NCI-H1694 (cell line): ENCODE measurements at regions not wholly inside any gene's neighbourhood (a gene's known extent, or its start where the extent isn't known, plus 50 kb on each side); places are given as distances from the start of the nearest gene placed in this dataset.
"Not testable (repeated sequence)": the region's sequence is repeated elsewhere in the genome, so short reads cannot be mapped to it uniquely, and the experiment has no call there.

Experiments
- DNase-seq: peaks from one replicate; lab custom pipeline; 2025; lab: John Stamatoyannopoulos, UW

DNA sequence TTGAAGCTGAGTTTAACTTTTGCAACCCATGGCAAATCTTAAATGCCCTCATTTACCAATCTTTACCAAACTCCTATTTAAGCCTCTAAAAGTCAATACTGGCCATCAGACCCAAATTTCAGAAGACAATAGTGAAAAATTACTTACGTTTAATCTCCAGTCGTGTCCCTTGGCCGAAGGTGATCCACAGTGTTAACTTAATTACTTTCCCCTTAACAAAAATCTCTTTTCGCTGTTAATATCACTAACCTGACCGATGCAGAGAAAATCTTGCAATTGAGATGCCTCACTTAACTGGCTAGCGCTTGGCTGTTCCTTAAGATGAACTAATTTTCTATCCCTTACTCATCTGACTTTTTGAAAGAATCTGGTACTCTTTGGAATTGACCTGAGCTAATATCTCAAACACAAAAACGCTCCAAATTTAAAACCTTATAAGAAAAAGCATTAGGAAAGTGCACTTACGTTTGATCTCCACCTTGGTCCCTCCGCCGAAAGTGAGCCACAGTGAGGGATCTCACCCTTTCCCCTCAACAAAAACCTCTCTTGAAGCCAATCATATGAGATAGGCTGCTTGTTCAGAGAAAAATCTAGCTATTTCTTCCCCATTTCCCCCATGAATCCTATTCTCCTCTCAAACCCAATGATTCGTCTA is 169.1 kb downstream of the RPIA start:
- DNase-seq, result no peak

DNA sequence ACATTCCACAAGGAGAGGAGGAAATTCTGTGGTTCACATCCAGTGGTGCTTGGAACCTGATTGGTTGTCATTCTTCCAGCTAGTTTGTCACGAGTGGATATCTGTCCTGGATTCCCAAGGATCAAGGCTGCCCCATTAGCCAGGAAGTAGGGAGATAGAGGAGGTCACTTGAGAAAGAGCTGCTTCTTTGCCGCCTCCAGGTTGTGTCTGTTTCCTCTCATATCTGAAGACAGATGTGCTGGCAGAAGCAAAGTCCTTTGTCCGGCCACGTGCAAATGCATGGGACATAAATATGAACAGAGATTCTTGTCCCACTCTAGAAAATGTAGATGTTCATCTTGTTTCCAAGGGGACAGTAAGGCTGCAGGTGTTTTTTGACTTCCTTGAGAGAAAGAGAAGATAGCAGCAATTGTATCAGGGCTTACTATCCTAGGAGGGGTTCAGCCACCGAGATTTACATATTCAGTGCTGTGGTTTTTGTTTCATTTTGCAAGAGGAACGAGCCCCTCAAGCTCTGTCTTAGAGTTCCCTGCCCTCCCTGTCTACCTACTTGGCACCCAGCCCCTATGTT is 174.4 kb downstream of the RPIA start:
- DNase-seq, result no peak

DNA sequence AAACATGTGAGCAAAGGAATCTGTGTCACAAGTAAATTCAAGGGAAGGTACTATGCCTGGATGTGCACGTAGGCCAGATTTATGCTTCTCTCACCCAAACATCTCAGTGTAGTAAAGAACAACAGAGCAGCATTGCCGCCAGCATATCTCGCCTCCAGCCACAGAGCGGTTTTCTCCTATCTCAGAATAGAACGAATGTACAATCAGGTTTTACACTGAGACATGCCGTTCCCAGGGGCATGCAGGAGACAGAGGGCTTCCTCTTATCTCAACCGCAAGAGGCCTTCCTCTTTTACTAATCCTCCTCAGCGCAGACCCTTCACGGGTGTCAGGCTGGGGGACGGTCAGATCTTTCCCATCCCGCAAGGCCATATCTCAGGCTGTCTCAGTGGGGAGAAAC is 175.3 kb downstream of the RPIA start:
- DNase-seq, result no peak

DNA sequence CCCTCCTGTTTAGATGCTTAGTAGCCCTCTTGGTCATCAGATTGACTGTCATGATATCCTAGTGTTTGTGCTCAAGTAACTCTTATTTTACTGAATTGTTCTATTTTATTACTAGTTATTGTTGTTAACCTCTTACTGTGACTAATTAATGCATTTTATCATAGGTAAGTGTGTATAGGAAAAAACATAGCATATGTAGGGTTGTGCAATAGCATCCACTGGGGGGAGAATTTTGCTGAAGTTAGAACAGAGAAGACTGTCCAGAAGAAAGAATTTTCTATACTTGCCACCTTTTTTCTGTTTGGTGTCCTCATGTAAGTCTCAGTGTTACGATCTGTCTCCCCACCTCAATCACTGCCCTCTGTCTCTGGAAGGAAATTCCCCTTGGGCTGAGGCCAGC is 177.4 kb downstream of the RPIA start:
- no peak for DNase-seq

DNA sequence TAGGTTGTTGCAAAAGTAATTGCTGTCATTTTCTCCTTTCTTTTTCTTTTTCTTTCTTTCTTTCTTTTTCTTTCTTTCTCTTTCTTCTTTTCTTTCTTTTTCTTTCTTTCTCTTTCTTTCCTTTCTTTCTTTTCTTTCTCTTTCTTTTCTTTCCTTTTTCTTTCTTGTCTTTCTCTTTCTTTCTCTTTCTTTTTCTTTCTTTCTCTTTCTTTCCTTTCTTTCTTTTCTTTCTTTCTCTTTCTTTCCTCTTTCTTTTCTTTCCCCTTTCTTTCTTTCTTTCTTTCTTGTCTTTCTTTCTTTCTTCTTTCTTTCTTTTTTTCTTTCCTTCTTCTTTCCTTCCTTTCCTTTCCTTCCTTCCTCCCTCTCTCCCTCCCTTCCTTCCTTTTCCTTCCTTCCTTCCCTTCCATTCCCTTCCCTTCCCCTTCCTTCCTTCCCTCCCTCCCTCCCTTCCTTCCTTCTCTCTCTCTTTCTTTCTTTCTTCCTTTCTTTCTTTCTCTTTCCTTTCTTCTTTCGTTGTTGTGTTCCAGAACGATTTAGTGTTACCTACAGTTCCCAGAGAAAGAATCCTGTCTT is 178.9 kb downstream of the RPIA start:
- no peak for DNase-seq

DNA sequence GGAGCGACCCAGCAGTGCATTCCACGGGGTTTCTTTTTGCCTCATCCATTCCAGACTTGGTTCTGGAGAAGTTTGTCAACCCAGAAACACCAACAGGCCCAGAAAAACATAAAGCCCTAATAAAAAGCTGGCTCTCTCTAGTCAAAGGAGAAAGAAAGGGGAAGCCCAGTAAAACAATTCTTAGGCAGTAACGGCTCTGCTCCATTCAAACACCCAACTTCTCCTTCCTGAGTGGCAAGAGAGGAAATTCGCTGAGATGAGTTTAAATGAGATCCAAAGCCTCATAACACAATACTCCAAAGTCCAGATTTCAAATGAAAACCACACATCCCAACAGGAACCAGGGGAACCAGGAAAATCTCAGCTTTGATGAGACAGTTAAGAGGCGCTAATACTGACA is 179.9 kb downstream of the RPIA start:
- DNase-seq, result no peak

DNA sequence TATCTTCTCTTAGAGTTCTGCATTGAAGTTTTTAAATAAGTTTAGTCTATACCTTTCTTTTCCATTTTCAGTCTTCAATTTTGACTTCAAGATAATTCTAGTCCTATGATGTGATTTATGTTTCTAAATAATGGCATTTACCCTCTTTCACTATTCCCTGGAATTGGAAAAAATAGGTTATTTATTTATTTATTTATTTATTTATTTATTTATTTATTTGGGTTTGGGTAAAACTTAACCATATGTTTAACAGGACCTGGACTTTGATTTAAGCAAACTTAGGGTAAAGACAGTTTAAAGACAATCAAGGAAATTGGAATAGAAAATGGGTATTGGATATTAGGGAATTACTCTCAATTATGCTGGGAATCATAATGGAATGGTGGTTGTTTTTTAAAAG is 182.1 kb downstream of the RPIA start:
- DNase-seq, result no peak

DNA sequence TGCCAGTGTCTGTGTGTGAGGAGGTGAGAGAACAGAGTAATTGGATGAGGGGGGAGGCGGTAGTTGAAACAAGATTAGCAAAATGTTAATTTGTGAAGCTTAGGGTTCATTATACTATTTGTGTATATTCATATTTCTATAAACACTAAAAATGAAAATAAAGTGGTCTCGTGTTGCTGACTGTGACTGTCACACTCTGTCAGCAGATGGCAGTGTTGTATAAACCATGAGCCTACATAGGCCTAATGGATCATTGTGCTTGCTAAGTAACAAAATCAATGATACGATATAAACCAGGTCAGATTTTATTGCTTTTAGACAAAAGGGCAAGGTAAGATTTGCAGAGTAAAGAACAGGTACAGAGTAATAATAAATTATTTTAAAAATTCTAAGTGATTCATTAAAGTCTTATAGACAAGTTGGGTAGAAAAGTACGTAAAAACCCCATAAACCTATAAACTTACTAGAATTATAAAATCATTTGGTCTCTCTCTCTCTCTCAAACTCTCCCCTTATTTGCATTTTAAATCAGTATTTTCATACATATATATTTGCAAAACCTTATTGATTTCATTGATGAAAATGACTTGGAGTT is 182.7 kb downstream of the RPIA start:
- DNase-seq, result peak; percentile 41

DNA sequence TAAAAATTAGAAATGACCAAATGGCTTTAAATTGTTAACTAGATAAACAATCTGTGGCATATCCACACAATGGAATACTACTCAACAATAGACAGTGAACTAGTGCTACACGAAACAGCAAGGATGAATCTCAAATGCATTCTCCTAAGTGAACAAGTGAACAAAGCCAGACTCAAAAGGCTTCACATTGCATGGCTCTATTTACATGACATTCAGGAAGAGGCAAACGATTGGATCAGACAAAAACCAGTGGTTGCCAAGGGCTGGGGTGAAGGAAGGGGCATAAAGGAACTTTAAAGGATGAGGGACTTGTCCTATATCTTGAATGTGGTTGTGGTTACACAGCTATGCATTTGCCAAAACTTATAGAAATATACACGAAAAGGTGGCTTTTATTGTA is 184.3 kb downstream of the RPIA start:
- DNase-seq, result no peak

DNA sequence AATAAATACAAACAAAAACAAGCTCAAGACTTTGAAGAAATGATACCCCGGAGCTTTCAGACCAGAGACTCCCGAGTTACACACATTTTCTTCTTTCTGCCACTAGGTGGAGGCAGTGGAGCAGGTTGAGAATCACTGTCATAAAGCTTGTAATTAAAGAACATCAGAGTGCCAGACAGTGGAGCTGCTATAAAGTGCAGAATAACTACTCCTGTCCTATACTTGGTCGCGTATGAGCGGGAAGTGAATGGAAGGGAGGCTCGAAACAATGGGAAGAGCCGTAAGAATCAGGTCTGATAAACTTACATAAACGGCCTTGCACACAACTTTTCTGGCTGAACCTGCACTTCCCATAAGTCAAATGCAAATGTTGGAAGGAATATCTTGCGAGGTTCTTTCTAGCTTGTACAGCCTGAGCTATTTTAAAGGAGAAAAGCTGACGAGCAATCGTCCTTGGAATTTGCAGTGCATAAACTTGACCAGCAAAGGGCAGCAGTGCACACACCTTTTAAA is 189.0 kb downstream of the RPIA start:
- peak; percentile 56 for DNase-seq

DNA sequence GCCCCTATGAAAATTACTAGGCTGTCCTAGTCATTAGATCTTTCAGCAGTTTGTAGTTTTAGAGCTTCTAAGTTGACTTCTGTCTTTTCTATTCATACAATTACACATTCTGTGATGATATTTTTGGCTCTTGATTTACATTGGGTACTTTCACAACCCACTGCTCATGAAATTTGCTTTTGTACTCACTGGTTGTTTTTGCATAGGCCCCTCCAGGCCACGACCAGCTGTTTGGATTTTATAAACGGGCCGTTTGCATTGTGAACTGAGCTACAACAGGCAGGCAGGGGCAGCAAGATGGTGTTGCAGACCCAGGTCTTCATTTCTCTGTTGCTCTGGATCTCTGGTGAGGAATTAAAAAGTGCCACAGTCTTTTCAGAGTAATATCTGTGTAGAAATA is 193.8 kb downstream of the RPIA start:
- no peak for DNase-seq

DNA sequence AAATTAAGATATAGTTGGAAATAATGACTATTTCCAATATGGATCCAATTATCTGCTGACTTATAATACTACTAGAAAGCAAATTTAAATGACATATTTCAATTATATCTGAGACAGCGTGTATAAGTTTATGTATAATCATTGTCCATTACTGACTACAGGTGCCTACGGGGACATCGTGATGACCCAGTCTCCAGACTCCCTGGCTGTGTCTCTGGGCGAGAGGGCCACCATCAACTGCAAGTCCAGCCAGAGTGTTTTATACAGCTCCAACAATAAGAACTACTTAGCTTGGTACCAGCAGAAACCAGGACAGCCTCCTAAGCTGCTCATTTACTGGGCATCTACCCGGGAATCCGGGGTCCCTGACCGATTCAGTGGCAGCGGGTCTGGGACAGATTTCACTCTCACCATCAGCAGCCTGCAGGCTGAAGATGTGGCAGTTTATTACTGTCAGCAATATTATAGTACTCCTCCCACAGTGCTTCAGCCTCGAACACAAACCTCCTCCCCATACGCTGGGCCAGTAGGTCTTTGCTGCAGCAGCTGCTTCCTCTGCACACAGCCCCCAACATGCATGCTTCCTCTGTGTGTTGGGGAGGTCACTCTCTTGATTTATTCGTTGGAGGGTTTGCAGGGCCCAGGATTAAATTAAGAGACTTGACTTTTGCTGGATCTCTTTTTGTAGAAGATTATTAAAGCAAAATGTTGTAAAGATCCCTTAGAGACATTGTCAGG is 194.4 kb downstream of the RPIA start:
- DNase-seq, result no peak

DNA sequence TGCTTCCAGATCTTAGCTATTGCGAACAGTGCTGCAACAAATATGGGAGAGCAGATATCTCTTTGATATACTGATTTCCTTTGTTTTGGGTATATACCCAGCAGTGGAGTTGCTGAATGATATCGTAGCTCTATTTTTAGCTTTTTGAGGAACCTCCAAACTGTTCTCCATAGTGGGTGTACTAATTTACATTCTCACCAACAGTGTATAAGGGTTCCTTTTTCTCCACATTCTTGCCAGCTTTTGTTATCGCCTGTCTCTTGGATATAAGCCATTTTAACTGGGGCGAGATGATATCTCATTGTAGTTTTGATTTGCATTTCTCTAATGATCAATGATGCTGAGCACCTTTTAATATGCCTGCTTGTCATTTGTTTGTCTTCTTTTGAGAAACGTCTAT is 196.0 kb downstream of the RPIA start:
- not testable (repeated sequence) for DNase-seq

DNA sequence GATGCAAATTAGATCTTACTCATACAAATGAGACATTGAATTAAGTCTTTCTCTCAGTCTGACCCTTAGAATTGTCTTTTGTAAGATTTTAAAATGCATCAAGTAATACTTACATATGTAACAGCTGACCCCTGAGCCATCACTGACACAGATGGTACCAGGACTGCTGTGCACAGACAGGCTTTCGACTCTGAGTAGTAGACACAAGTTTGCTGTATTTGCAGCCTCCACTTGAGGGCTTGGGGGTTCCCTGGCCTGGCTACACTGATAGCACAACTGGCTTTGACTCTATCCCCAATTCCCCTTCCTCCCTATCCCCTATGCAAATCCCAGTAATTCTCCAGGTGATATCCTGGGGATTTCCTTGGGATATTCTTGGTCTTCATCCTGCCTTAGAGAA is 200.7 kb downstream of the RPIA start:
- no peak for DNase-seq

DNA sequence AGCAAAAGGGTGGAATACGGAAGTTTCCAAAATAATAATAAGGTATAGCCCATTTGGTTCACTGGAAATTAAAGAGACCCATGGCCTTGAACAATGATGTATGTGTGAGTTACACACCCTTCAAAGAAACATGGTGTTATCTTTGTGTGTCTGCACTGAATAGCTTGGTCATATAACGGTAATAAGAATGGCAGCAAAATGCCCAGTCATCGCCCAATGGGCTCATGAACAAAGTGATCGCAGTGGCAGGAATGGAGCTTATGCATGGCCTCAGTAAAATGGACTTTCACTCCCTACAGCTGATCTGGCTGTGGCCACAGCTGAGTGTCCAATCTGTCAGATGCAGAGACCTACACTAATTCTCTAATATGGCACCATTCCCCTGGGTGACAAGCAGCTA is 201.3 kb downstream of the RPIA start:
- no peak for DNase-seq

DNA sequence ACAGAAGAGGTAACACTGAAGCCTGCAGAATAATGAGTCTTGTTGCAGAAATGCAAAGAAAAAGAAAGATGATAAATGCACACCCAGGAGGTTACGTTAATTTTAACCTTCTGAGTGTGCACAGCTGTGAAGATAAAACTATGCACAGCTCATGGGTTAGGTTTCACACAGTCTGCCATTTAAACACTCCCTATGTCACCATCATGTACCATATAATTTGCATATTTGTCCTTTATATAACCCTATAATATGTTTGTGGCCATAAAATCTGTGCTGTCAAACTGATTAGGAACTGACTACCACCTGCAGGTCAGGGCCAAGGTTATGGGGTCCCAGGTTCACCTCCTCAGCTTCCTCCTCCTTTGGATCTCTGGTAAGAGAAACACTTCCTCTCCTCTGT is 205.5 kb downstream of the RPIA start:
- DNase-seq, result no peak

DNA sequence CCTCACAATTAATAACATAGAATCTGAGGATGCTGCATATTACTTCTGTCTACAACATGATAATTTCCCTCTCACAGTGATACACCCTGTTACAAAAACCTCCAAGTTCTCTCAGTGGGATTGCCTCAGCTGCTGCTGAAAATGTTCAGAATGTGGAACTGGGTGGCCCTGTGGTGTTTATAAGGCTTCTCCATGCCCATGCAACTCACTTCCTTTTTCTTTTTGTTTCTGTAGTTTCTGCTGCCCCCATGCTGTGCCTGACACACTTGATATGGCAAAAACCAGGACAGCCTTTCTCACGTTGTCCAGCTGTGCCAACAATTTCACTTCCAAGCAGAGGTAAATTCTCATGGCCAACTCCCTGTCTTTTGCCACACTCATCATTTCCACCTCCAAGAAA is 206.2 kb downstream of the RPIA start:
- no peak for DNase-seq

DNA sequence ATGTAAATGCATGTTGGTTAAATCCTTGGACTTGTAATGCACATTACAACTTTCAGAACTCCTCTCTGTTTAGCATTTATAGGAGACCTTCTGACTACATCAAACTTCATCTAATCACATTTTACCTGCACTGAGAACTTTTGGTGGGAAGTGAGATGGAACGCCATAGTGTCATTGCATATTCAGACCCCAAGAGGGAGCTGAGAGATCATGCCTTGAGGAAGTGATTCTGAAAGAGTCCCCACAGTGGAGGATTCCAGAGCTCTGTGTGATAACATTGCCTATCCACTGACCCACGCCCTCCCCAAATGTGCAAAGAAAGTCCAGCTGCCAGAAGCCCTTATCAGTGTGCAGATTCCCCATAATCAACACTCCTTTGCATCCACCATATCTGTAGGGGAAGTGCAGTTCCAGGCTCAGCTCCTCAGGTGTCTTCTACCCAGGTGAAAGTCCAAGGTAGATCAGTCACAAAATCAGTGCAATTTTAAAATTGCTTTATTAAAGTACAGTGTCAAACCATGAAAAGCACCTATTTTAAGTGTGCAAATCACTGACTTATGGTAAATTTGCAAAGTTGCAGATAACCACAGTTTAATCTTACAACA is 212.4 kb downstream of the RPIA start:
- no peak for DNase-seq

DNA sequence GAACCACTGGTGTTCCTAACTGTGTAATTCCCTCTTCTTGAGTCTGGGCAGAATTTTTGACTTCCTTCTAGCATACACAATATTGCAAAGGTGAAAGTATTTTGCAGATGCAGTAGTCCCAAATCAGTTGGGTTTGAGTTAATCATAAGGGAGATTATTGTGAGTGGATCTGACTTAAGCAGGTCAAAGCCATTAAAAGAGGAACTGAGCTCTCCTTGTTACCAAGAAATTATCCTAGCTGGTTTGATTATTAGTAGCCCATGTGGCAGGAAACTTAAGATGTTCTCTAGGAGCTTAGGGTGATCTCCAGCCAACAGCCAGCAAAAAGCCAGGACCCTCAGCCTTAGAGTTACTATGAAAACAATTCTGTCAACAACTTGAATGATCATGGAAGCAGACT is 221.8 kb downstream of the RPIA start:
- DNase-seq, result no peak

DNA sequence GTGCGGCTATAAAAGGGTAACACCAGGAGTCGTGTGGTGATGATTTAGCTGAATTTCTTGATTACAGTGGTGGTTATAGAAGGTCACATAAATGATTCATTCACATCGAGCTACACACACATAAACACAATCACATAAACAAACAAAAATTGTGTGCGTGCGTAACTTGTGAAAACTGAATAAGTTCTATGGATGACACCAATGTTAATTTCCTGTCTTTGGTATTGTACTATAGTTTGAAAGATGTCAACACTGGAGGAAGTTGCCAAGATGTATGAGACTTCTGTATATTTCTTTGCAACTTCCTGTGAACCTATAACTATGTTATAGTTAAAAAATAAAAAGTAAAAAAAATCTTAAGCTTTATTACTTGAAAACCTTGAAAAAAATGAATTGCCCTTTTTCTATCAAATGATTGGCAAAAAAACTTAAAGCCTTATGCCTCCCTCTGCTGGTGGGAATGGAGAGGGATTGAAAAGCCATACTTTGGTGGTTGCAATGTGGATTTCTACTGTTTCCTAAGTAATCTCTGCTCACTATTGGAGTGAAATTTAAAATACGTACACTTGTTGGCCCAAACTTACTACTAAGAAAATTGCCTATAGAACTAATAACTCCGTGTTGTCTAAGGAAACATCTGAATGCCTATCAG is 227.7 kb downstream of the RPIA start:
- DNase-seq, result no peak

DNA sequence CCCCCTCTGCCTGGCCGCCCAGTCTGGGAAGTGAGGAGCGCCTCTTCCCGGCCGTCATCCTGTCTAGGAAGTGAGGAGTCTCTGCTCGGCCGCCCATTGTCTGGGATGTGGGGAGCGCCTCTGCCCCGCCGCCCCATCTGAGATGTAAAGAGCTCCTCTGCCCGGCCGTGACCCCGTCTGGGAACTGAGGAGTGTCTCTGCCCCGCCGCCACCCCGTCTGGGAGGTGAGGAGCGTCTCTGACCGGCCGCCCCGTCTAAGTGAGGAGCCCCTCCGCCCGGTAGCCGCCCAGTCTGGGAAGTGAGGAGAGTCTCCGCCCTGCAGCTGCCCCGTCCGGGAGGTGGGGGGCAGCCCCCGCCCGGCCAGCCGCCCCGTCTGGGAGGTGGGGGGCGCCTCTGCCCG is 228.9 kb downstream of the RPIA start:
- DNase-seq, result not testable (repeated sequence)

DNA sequence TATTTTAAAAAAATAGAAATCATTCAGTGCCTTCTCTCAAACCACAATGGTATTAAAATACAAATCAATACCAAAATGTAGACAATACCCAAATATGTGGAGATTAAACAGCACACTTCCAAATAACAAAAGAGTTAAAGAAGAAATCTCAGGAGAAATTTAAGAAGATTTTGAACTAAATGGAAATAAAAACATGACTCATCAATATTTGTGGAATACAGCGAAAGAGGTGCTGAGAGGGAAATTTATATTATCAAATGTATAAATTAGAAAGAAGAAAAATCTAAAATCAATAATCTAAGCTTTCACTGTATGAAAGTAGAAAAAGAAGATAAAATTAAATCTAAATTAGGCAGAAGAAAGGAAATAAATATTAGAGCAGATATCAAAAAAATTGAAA is 233.1 kb downstream of the RPIA start:
- DNase-seq, result no peak
